Nephron progenitor cell (in vitro differentiated cells): ENCODE measurements at regions not wholly inside any gene's neighbourhood (a gene's known extent, or its start where the extent isn't known, plus 50 kb on each side); places are given as distances from the start of the nearest gene placed in this dataset.
A peak's percentile ranks its signal among the peaks of the same experiment; 100 is the strongest.

Experiments used
- DNase-seq: peaks from one replicate; pipeline ENCODE4 v3.0.0; 2021
- H3K27ac Mint-ChIP-seq: 2 replicates; pipeline ENCODE4 v1.8.0; 2021; ENCODE audit warnings: mild to moderate bottlenecking, moderate library complexity, mixed read lengths
- H3K27me3 Mint-ChIP-seq: 2 replicates; pipeline ENCODE4 v1.8.0; 2021; ENCODE audit warnings: mild to moderate bottlenecking, low read depth, mixed read lengths; ENCODE audit not compliant: poor library complexity
- H3K36me3 Mint-ChIP-seq: 2 replicates; pipeline ENCODE4 v1.8.0; 2021; ENCODE audit warnings: low read depth, mixed read lengths
- H3K4me1 Mint-ChIP-seq: 2 replicates; pipeline ENCODE4 v1.8.0; 2021; ENCODE audit warnings: mixed read lengths
- H3K4me3 Mint-ChIP-seq: 2 replicates; pipeline ENCODE4 v1.8.0; 2021; ENCODE audit warnings: mild to moderate bottlenecking, moderate library complexity, mixed read lengths
- H3K9me3 Mint-ChIP-seq: 2 replicates; pipeline ENCODE4 v1.8.0; 2021; ENCODE audit warnings: mild to moderate bottlenecking, moderate library complexity, mixed read lengths
- TF ChIP-seq, protein P1 (sequence below): fragments of 200-600 bp; sonication (generic); IDR thresholded peaks from 2 replicates; pipeline ENCODE4 v1.5.0; 2021; ENCODE audit warnings: antibody characterized with exemption

DNA sequence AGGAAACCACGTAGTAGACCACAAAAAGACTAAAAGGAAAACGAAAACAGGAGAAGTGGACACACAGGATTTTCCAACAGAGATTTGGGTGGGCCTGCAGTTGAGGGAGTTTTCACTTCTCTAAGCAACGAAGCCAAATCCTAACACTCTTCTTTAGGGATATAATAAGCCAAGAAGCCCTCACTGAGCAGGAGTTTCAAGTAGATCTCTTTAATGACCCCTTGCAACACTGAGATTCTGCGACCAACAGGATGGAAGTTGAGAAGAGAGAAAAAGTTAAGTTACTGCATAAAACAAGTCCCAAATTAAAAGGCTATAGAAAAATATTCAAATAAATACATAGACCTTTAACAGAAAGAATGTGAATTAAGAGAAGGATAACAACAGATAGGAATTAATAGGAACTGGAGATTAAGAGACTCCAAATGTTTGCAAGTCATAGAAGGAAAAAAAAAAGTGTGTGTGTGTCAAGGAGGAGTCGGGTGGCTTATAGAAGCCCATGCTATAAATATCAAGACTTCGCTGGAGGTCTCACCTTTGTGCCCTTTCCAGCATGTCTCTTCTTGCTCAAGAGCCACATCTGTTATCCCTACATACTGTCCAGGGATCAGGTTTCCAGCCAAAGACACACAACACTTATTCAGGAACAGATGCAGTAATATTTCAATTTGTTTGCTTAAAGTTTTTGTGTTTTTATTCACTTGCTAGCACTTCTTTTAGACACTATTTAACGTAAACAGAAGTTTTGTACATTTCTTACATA is 69.4 kb upstream of the ARHGAP28 start:
- peaks cover 19% of the 10 kb centered on the region for H3K4me1 Mint-ChIP-seq
- H3K9me3 Mint-ChIP-seq: no peaks in the 10 kb centered on the region
- DNase-seq: peak; percentile 24
- H3K4me3 Mint-ChIP-seq: no peak overlapping the region
- no peak overlapping the region for H3K27ac Mint-ChIP-seq
- TF ChIP-seq, protein P1, sequence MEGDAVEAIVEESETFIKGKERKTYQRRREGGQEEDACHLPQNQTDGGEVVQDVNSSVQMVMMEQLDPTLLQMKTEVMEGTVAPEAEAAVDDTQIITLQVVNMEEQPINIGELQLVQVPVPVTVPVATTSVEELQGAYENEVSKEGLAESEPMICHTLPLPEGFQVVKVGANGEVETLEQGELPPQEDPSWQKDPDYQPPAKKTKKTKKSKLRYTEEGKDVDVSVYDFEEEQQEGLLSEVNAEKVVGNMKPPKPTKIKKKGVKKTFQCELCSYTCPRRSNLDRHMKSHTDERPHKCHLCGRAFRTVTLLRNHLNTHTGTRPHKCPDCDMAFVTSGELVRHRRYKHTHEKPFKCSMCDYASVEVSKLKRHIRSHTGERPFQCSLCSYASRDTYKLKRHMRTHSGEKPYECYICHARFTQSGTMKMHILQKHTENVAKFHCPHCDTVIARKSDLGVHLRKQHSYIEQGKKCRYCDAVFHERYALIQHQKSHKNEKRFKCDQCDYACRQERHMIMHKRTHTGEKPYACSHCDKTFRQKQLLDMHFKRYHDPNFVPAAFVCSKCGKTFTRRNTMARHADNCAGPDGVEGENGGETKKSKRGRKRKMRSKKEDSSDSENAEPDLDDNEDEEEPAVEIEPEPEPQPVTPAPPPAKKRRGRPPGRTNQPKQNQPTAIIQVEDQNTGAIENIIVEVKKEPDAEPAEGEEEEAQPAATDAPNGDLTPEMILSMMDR: no peak
- peaks cover 4% of the 10 kb centered on the region for H3K27me3 Mint-ChIP-seq
- no peaks in the 10 kb centered on the region for H3K36me3 Mint-ChIP-seq

GRCh38 chr18:6661692-6662415 is 67.7 kb upstream of the ARHGAP28 start:
- Mint-ChIP-seq H3K4me1 (peaks cover 19% of the 10 kb centered on the region), H3K27ac (no peak overlapping the region), H3K9me3 (no peaks in the 10 kb centered on the region), H3K4me3 (no peak overlapping the region), H3K27me3 (no peaks in the 10 kb centered on the region), H3K36me3 (no peaks in the 10 kb centered on the region)
- DNase-seq: no peak
- TF ChIP-seq, protein P1: no peak

DNA sequence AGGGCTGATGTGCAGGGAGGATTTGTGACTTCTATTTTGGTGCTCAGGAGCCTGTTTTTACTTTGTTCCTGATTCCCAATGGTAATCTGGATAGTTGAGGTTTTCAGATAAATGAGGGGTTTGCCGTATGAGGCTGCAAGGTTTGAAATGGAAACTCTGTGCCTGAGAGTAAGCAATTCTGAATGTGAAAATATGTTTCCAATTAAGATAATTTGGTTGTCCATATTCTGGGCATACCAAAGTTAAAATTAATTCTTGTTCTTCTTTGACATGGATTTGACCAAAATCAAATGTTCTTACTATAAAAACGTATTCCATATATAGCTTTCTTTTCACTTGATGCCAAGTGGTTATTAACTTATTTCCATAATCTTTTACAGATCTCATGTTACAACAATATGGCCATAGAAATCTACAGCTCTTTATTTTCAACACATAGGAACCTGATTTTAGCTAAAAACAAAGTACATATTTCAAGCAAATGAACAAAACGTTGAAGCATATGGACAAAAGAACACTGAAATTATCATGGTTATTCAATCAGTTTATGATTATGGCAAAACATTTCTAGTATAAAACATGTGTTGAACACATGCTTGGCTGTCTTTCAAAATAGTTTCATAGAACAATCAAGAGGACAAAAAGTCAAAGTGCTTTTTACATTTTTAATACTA is 63.4 kb upstream of the ARHGAP28 start:
- H3K4me1 Mint-ChIP-seq: peaks cover 6% of the 10 kb centered on the region
- H3K27ac Mint-ChIP-seq: no peak overlapping the region
- no peaks in the 10 kb centered on the region for H3K9me3 Mint-ChIP-seq
- DNase-seq: no peak
- TF ChIP-seq, protein P1: no peak
- H3K27me3 Mint-ChIP-seq: no peaks in the 10 kb centered on the region
- H3K4me3 Mint-ChIP-seq: no peak overlapping the region
- H3K36me3 Mint-ChIP-seq: no peaks in the 10 kb centered on the region

DNA sequence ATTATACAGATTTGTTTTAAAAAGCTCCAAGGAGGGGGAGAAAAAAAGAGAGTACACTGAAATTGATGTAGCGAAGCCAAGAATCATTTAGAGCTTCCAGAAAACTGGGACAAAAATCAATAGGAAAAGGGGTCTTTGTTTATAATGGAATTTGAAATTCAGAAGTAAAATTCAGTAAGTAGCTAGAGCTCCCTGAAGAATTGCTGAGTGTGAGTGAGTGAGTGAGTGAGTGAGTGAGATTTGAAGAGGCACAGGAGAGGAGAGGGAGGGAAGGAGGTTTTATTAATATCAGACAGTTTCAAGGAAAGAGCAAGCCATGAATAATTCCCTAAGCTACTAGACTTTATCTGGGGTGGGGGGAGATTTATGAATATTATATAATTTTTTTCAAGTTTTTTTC is 60.7 kb upstream of the ARHGAP28 start:
- Mint-ChIP-seq H3K4me1 (no peaks in the 10 kb centered on the region), H3K27me3 (no peaks in the 10 kb centered on the region), H3K4me3 (no peak overlapping the region), H3K9me3 (no peaks in the 10 kb centered on the region), H3K27ac (no peak overlapping the region), H3K36me3 (no peaks in the 10 kb centered on the region)
- TF ChIP-seq, protein P1: no peak
- no peak for DNase-seq

DNA sequence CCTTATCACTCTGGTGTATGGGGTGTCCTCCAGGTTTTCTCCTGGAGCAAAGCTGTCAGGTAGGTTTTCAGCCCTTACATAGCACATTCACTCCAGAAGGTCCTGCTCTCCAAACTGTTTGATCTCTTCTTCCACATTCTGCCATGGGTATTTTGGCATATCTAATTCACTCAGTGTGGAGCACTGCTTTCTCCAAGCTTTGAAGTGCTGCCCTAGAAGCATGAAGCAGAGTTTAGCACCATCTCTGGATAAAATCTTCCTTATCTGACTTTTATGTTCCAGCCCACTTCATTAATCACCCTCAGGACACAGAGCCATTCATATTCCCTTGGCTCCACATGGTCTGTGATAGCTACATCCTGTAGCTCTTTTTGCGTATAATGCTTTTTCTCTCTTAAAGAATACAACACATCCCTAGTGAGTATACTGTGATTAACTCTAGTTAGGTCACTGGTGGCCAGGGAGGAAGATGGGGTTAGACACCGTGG is 56.7 kb upstream of the ARHGAP28 start:
- Mint-ChIP-seq H3K27ac (peak overlapping the region; percentile 7), H3K9me3 (no peaks in the 10 kb centered on the region), H3K4me1 (peaks cover 8% of the 10 kb centered on the region), H3K36me3 (no peaks in the 10 kb centered on the region), H3K27me3 (peaks cover 6% of the 10 kb centered on the region), H3K4me3 (no peak overlapping the region)
- TF ChIP-seq, protein P1: no peak
- DNase-seq: no peak
